ENCODE measurements at regions not wholly inside any gene's neighbourhood (a gene's known extent, or its start where the extent isn't known, plus 50 kb on each side); places are given as distances from the start of the nearest gene placed in this dataset.
"Not testable (repeated sequence)": the region's sequence is repeated elsewhere in the genome, so short reads cannot be mapped to it uniquely, and the experiment has no call there.

DNA sequence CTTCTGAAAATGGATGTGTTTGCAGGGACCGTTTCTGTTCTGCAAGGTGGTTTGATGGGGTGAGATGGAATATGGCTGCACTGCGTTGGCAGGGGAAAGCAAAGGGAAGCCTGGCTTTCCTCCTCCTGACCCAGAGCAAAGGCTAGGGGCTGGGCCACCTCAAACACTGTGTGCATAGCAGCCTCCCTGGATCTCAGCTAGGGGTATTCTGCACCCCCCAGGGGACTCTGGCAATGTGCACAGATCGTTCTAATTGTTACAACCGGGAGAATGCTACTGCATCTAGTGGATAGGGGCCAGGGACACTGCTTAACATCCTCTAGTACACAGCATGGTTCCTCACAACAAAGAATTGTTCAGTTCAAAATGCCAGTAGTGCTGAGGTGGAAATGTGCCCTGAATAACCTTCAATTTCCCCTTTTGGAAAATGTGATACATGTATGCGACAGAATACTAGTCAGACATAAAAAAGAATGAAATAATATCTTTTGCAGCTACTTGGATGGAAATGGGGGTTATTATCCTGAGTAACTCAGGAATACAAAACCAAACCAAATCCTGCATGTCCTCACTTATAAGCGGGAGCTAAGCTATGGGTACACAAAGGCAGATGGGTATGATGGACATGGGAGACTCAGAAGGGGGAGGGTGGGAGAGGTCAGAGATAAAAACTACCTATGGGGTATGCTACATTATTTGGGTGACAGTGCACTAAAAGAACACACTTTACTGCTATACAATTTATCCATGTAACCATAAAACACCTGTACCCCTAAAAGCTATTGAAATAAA, 671.2 kb downstream of the UQCRFS1 start:
- TF ChIP-seq, protein P1, sequence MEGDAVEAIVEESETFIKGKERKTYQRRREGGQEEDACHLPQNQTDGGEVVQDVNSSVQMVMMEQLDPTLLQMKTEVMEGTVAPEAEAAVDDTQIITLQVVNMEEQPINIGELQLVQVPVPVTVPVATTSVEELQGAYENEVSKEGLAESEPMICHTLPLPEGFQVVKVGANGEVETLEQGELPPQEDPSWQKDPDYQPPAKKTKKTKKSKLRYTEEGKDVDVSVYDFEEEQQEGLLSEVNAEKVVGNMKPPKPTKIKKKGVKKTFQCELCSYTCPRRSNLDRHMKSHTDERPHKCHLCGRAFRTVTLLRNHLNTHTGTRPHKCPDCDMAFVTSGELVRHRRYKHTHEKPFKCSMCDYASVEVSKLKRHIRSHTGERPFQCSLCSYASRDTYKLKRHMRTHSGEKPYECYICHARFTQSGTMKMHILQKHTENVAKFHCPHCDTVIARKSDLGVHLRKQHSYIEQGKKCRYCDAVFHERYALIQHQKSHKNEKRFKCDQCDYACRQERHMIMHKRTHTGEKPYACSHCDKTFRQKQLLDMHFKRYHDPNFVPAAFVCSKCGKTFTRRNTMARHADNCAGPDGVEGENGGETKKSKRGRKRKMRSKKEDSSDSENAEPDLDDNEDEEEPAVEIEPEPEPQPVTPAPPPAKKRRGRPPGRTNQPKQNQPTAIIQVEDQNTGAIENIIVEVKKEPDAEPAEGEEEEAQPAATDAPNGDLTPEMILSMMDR (IDR thresholded peaks at IDR 0.05; ENCODE audit: low read depth, low read length, missing control alignments): no peak

DNA sequence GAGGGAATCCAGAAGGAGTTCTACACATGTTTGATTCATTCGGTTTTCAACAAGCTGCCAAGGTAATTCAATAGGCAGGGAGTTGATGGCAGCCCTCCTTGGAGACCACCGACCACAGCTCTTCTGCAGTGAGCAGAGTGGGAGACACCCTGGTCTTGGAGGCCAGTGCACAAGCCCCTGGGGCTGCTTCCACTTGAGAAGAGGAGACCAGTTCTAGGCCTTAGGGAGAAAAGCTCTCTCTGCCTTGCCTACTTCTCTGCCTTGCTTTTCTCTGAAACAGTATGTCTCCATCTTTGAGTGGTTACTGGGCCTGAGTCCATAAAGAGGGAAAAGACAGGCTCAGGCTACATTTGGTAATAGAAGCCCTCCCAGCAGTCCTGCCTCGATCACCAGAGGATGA, 671.9 kb downstream of the UQCRFS1 start:
- H3K4me3 ChIP-seq (replicated peaks; ENCODE audit: low read depth, low read length): no peak overlapping the region
- TF ChIP-seq, protein P1 (IDR thresholded peaks at IDR 0.05; ENCODE audit: low read depth, low read length, missing control alignments): no peak
- DNase-seq (ENCODE audit: extremely low read depth, low read depth): no peak

More for the DNA sequence above, 671.2 kb downstream of the UQCRFS1 start:
- no peak overlapping the region for H3K4me3 ChIP-seq (replicated peaks; ENCODE audit: low read depth, low read length)
- DNase-seq (ENCODE audit: extremely low read depth, low read depth): no peak

DNA sequence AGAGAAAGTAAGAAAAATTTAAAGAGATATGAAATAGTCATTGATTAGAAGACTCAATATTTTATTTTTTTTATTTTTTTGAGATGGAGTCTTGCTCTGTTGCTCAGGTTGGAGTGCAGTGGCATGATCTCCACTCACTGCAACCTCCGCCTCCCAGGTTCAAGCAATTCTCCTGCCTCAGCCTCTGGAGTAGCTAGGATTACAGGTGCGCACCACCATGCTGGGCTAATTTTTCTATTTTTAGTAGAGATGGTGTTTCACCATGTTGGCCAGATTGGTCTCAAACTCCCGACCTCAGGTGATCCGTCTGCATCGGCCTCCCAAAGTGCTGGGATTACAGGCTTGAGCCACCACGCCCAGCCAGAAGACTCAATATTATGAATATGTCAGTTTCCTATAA, 672.6 kb downstream of the UQCRFS1 start:
- not testable (repeated sequence) for H3K4me3 ChIP-seq (replicated peaks; ENCODE audit: low read depth, low read length); DNase-seq (ENCODE audit: extremely low read depth, low read depth)

DNA sequence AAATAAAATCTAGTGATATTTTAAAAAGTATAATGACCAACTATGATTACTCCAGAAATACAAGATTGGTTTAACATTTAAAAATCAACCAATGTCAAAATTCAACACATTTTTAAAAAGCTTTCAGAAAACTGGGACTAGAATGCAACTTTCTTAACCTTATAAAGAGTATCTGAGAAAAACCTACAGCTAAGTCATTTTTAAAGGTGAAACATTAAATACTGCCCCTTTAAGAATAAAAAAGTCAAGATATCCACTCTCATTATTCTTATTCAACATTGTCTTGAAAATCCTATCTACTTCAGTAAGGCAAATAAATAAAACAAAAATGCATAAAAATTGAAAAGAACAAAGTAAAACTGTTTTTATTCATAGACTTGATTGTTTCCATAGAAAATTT, 673.2 kb downstream of the UQCRFS1 start:
- no peak overlapping the region for H3K4me3 ChIP-seq (replicated peaks; ENCODE audit: low read depth, low read length)
- no peak for DNase-seq (ENCODE audit: extremely low read depth, low read depth)
- TF ChIP-seq, protein P1 (IDR thresholded peaks at IDR 0.05; ENCODE audit: low read depth, low read length, missing control alignments): no peak

DNA sequence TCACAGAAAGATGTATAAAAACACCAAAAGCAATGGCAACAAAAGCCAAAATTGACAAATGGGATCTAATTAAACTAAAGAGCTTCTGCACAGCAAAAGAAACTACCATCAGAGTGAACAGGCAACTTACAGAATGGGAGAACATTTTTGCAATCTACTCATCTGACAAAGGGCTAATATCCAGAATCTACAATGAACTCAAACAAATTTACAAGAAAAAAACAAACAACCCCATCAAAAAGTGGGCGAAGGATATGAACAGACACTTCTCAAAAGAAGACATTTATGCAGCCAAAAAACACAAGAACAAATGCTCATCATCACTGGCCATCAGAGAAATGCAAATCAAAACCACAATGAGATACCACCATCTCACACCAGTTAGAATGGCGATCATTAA, 674.4 kb downstream of the UQCRFS1 start:
- not testable (repeated sequence) for H3K4me3 ChIP-seq (replicated peaks; ENCODE audit: low read depth, low read length); DNase-seq (ENCODE audit: extremely low read depth, low read depth)

DNA sequence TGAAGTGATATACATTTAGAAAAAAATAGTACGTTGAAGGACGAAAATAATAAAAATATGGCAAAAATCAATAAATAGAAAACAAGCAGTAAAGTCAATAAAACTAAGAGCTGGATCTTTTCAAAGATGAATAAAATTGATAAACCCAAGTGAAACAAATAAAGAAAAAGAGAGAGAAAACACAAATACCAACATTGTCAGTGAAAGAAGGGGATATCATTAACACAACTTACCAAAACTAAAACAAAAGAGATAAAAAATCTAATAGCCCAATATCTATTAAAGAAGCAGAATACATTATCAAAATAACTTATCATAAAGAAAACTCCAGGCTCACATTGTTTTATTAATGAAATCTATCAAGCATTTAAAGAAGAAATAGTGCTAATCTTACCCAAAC, 675.1 kb downstream of the UQCRFS1 start:
- TF ChIP-seq, protein P1 (IDR thresholded peaks at IDR 0.05; ENCODE audit: low read depth, low read length, missing control alignments): no peak
- DNase-seq (ENCODE audit: extremely low read depth, low read depth): no peak
- H3K4me3 ChIP-seq (replicated peaks; ENCODE audit: low read depth, low read length): no peak overlapping the region

DNA sequence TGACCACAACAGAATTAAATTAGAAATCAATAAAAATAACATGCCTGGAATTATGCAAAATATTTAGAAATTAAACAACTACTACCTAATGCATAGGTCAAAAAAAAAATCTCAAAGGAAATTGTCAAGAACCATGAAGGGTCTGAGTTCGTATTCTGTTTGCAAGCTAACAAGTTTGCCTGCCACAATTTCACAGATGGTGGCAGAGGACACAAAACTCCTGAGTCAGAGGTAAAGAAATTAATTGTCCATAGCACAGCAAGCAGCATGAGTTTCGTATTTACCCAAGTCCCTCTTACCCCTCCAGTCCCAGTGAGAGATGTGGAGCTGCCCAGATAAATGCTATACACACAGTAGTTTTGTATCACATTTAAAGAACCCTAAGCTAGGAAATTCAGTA, 675.9 kb downstream of the UQCRFS1 start:
- H3K4me3 ChIP-seq (replicated peaks; ENCODE audit: low read depth, low read length): no peak overlapping the region
- TF ChIP-seq, protein P1 (IDR thresholded peaks at IDR 0.05; ENCODE audit: low read depth, low read length, missing control alignments): no peak
- DNase-seq (ENCODE audit: extremely low read depth, low read depth): no peak

DNA sequence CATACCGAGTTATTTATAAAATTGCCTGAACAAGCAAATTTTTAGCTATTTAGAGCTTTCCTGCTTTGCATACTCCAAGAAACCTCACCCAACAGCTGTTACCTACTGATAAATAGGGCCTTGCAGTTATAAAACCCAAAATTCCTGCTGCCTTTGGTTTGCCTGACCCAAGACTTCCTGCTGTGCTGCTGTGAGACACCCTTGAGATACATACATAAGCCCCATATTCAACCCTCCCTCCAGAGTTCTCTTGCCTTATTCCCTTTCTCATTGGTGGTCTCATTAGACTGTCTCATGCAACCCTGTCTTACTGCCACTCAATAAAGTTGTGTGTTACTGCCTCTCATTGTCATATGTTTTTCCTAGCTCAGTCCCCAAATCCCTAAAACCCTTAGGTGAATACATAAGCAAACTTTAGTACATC, 677.6 kb downstream of the UQCRFS1 start:
- H3K4me3 ChIP-seq (replicated peaks; ENCODE audit: low read depth, low read length): no peak overlapping the region
- no peak for DNase-seq (ENCODE audit: extremely low read depth, low read depth)
- TF ChIP-seq, protein P1 (IDR thresholded peaks at IDR 0.05; ENCODE audit: low read depth, low read length, missing control alignments): no peak
